Right cardiac atrium (tissue), 5 donors: ENCODE measurements at regions not wholly inside any gene's neighbourhood (a gene's known extent, or its start where the extent isn't known, plus 50 kb on each side); places are given as distances from the start of the nearest gene placed in this dataset.

ENCODE experiments used
- ATAC-seq, 2 donors: fragments of 200-7000 bp; cut with Tn5 transposase; one replicate each; pipeline versions ENCODE4 v1.8.0 to v1.9.1; 2020; ENCODE audit warnings: moderate library complexity in 2 of 2, mild to moderate bottlenecking in 1 of 2
- DNase-seq, 3 donors: peaks; one replicate each; pipeline ENCODE4 v3.0.0-alpha.2; 2020
- H3K27ac ChIP-seq: one replicate; pipeline ENCODE4 v1.5.1; 2013; ENCODE audit warnings: mild to moderate bottlenecking, low read length, control low read depth, moderate library complexity
- H3K27me3 ChIP-seq: one replicate; pipeline ENCODE4 v1.6.1; 2013; ENCODE audit not compliant: control insufficient read depth, insufficient read depth
- H3K4me1 ChIP-seq: one replicate; pipeline ENCODE4 v1.6.1; 2013; ENCODE audit warnings: low read length; ENCODE audit not compliant: control insufficient read depth, insufficient read depth
- H3K4me3 ChIP-seq: one replicate; pipeline ENCODE4 v1.5.1; 2013; ENCODE audit warnings: low read length, control low read depth
- H3K9me3 ChIP-seq: one replicate; pipeline ENCODE4 v1.6.1; 2013; ENCODE audit warnings: low read length; ENCODE audit not compliant: control insufficient read depth
- whole genome bisulfite sequencing: extraction: QIAGEN DNeasy Blood & Tissue Kit; methylation state at CpG from one replicate; pipeline ENCODE4 v1.1.7; 2013; 5-methylcytosine and 5-hydroxymethylcytosine counted together
- intact Hi-C, 4 donors: fragments of 100-400 bp; cut with DNase I; formaldehyde crosslinking; loops; one replicate each; pipeline versions ENCODE4 v1.11.0 to v1.14.0; 2022 to 2023
- donor health status: healthy with polysubstance abuse.
- donor health status: DM: no; HTN: yes; CAD: no.
- donor health status: DM: no; HTN: no; CAD: no.
- donor health status: DM: no; HTN: yes; CAD: no; lungs with severe emphysema.
- donor health status: DM: yes; HTN: yes; CAD: no.

- ATAC-seq (no peak), DNase-seq (no peak)
- H3K9me3 ChIP-seq = no peaks in the 10 kb centered on the region
- intact Hi-C loops = no loop called here
- 74% methylated on average over 3 of the region's 3 CpGs for WGBS
- H3K27me3 ChIP-seq = no peaks in the 10 kb centered on the region
- no peak overlapping the region for H3K27ac ChIP-seq
- H3K4me3 ChIP-seq = no peak overlapping the region
- no peaks in the 10 kb centered on the region for H3K4me1 ChIP-seq
Observed at GRCh38 chr16:7992616-7993015, 597.7 kb downstream of the TMEM114 start.

GRCh38 chr16:7990626-7991260, 599.6 kb downstream of the TMEM114 start:
- H3K4me1 ChIP-seq = no peaks in the 10 kb centered on the region

GRCh38 chr16:7983676-7984075, 606.6 kb downstream of the TMEM114 start:
- no peak for DNase-seq
- Histone ChIP-seq H3K27ac (no peak overlapping the region), H3K4me1 (no peaks in the 10 kb centered on the region), H3K9me3 (no peaks in the 10 kb centered on the region), H3K27me3 (no peaks in the 10 kb centered on the region), H3K4me3 (no peak overlapping the region)
- 55% methylated on average over 3 of the region's 3 CpGs for WGBS
- intact Hi-C loops = no loop called here
- ATAC-seq = no peak

More at GRCh38 chr16:7990626-7991260, 599.6 kb downstream of the TMEM114 start:
- intact Hi-C loops = no loop called here
- Histone ChIP-seq H3K27me3 (no peaks in the 10 kb centered on the region), H3K4me3 (no peak overlapping the region), H3K27ac (no peak overlapping the region), H3K9me3 (no peaks in the 10 kb centered on the region)
- ATAC-seq (peak in 1 of 2 donors; percentile 54), DNase-seq (no peak)
- WGBS = 40% methylated on average over 11 of the region's 11 CpGs

- WGBS = 75% methylated on average over 2 of the region's 2 CpGs
- Histone ChIP-seq H3K9me3 (no peaks in the 10 kb centered on the region), H3K4me3 (no peak overlapping the region), H3K27me3 (no peaks in the 10 kb centered on the region), H3K27ac (no peak overlapping the region), H3K4me1 (no peaks in the 10 kb centered on the region)
- no peak for DNase-seq
- intact Hi-C loops = no loop called here
- ATAC-seq = no peak
Observed at GRCh38 chr16:7980133-7980483, 610.2 kb downstream of the TMEM114 start.

GRCh38 chr16:7979448-7980132, 610.7 kb downstream of the TMEM114 start:
- Histone ChIP-seq H3K4me3 (no peak overlapping the region), H3K4me1 (no peaks in the 10 kb centered on the region), H3K27me3 (no peaks in the 10 kb centered on the region), H3K27ac (no peak overlapping the region), H3K9me3 (no peaks in the 10 kb centered on the region)
- intact Hi-C loops = no loop called here
- ATAC-seq (no peak), DNase-seq (no peak)
- 80% methylated on average over 18 of the region's 18 CpGs for WGBS

- no peaks in the 10 kb centered on the region for H3K9me3 ChIP-seq
- no peak for ATAC-seq
- intact Hi-C loops = no loop called here
- H3K4me1 ChIP-seq = no peaks in the 10 kb centered on the region
- H3K4me3 ChIP-seq = no peak overlapping the region
- no peak overlapping the region for H3K27ac ChIP-seq
- no peak for DNase-seq
- H3K27me3 ChIP-seq = no peaks in the 10 kb centered on the region
Observed at GRCh38 chr16:7976563-7976962, 613.7 kb downstream of the TMEM114 start.

- intact Hi-C loops = no loop called here
- WGBS = 80% methylated on average over 5 of the region's 5 CpGs
- no peak for ATAC-seq
- no peak for DNase-seq
- H3K4me1 ChIP-seq = no peaks in the 10 kb centered on the region
- no peaks in the 10 kb centered on the region for H3K9me3 ChIP-seq
- H3K27ac ChIP-seq = no peak overlapping the region
- no peaks in the 10 kb centered on the region for H3K27me3 ChIP-seq
- H3K4me3 ChIP-seq = no peak overlapping the region
Observed at GRCh38 chr16:7976125-7976524, 614.2 kb downstream of the TMEM114 start.

- intact Hi-C loops = no loop called here
- WGBS = 61% methylated on average over 4 of the region's 4 CpGs
- no peak for ATAC-seq
- Histone ChIP-seq H3K4me3 (no peak overlapping the region), H3K4me1 (no peaks in the 10 kb centered on the region), H3K27me3 (no peaks in the 10 kb centered on the region), H3K9me3 (no peaks in the 10 kb centered on the region), H3K27ac (no peak overlapping the region)
- no peak for DNase-seq
Observed at GRCh38 chr16:7967996-7968509, 622.3 kb downstream of the TMEM114 start.

GRCh38 chr16:7964744-7965143, 625.6 kb downstream of the TMEM114 start:
- H3K27me3 ChIP-seq = no peaks in the 10 kb centered on the region
- no peaks in the 10 kb centered on the region for H3K4me1 ChIP-seq
- ATAC-seq (no peak), DNase-seq (no peak)
- no peaks in the 10 kb centered on the region for H3K9me3 ChIP-seq
- no peak overlapping the region for H3K4me3 ChIP-seq
- H3K27ac ChIP-seq = no peak overlapping the region
- 56% methylated on average over 5 of the region's 5 CpGs for WGBS
- intact Hi-C loops = no loop called here

- no peak overlapping the region for H3K4me3 ChIP-seq
- no peaks in the 10 kb centered on the region for H3K27me3 ChIP-seq
- no peak for DNase-seq
- ATAC-seq = no peak
- intact Hi-C loops = no loop called here
- H3K9me3 ChIP-seq = no peaks in the 10 kb centered on the region
- H3K4me1 ChIP-seq = no peaks in the 10 kb centered on the region
- no peak overlapping the region for H3K27ac ChIP-seq
- 63% methylated on average over 6 of the region's 6 CpGs for WGBS
Observed at GRCh38 chr16:7964167-7964566, 626.1 kb downstream of the TMEM114 start.

- 75% methylated on average over 9 of the region's 9 CpGs for WGBS
- no peak overlapping the region for H3K27ac ChIP-seq
Observed at GRCh38 chr16:7962091-7962879, 628.0 kb downstream of the TMEM114 start.

More at GRCh38 chr16:7962091-7962879, 628.0 kb downstream of the TMEM114 start:
- DNase-seq (no peak), ATAC-seq (no peak)
- Histone ChIP-seq H3K9me3 (no peaks in the 10 kb centered on the region), H3K27me3 (no peaks in the 10 kb centered on the region), H3K4me1 (no peaks in the 10 kb centered on the region), H3K4me3 (no peak overlapping the region)
- intact Hi-C loops = no loop called here
